Gastrocnemius medialis (tissue), 4 donors: ENCODE measurements at regions not wholly inside any gene's neighbourhood (a gene's known extent, or its start where the extent isn't known, plus 50 kb on each side); places are given as distances from the start of the nearest gene placed in this dataset.

Experiments used
- ATAC-seq, 2 donors: fragments of 150-250 bp; one replicate each; pipeline ENCODE4 v1.9.1; 2016
- DNase-seq, 2 donors: peaks; one replicate each; pipeline ENCODE4 v3.0.0-alpha.2; 2019
- H3K27ac ChIP-seq, 4 donors: fragments of 200-600 bp; sonication (generic); 1 replicate in 1 of 4; 2 replicates in 3 of 4; pipeline ENCODE4 v1.5.1; 2016 to 2018; ENCODE audit warnings: mild to moderate bottlenecking in 2 of 4, moderate library complexity in 1 of 4
- H3K27me3 ChIP-seq, 3 donors: fragments of 200-600 bp; sonication (generic) in 2 of 3; 1 replicate in 1 of 3; 2 replicates in 2 of 3; pipeline versions ENCODE4 v1.5.1 to v1.6.0; 2016 to 2019; ENCODE audit warnings: mild to moderate bottlenecking in 1 of 3, moderate library complexity in 1 of 3
- H3K36me3 ChIP-seq, 2 donors: fragments of 200-600 bp; sonication (generic) in 1 of 2; one replicate each; pipeline ENCODE4 v1.5.1; 2017 to 2018
- H3K4me1 ChIP-seq, 2 donors: fragments of 200-600 bp; sonication (generic) in 1 of 2; one replicate each; pipeline ENCODE4 v1.5.1; 2016 to 2017; ENCODE audit warnings: mild to moderate bottlenecking in 2 of 2
- H3K4me3 ChIP-seq, 4 donors: fragments of 200-600 bp; sonication (generic) in 3 of 4; 1 replicate in 1 of 4; 2 replicates in 3 of 4; pipeline ENCODE4 v1.5.1; 2016 to 2019; ENCODE audit warnings: mild to moderate bottlenecking in 2 of 4
- H3K9me3 ChIP-seq, 3 donors: fragments of 200-600 bp; sonication (generic) in 2 of 3; 1 replicate in 1 of 3; 2 replicates in 2 of 3; pipeline ENCODE4 v1.5.1; 2016 to 2019
- in situ Hi-C, 4 donors: fragments of 200-750 bp; cut with MboI; loops; one replicate each; pipeline versions ENCODE4 v1.15.0 to v1.8.0; 2017; ENCODE audit warnings: low sequenced_read_pairs in 4 of 4
- intact Hi-C: fragments of 100-400 bp; cut with DNase I; formaldehyde crosslinking; loops from one replicate; pipeline ENCODE4 v1.15.1; 2023; ENCODE audit warnings: low total_unique reads
- TF ChIP-seq, protein P1 (sequence below), 5 experiments: fragments of 450-650 bp in 3 of 5; fragments of 200-600 bp in 2 of 5; sonication (generic) in 2 of 5; IDR thresholded peaks in 4 of 5; conservative IDR thresholded peaks in 1 of 5; 1 replicate in 4 of 5; 2 replicates in 1 of 5; pipeline ENCODE4 v1.5.1; 2016 to 2019; ENCODE audit warnings: antibody characterized with exemption in 5 of 5, mild to moderate bottlenecking in 3 of 5, moderate library complexity in 3 of 5

DNA sequence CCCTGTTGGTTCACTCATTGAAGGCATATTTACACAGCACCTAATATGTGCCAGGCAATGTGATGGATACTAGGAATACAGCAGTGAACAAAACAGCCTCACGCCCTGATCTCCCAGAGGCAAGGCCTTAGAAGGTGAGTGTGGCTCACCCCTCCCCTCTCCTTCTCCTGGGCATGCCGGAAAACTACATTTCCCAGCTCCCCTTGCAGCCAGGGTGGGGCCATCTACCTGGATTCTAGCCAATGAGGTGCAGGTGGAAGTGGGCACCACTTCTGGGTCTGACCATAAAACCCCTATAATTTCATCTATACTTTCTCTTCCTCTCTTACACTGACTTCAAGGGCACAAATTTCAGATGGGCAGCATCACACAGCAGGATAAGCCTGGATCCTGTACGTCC is 63.8 kb downstream of the FBXO2 start:
- ATAC-seq (no peak), DNase-seq (no peak)
- Histone ChIP-seq H3K9me3 (no peaks in the 10 kb centered on the region), H3K4me3 (no peak overlapping the region), H3K4me1 (no peaks in the 10 kb centered on the region), H3K27ac (no peak overlapping the region), H3K36me3 (no peaks in the 10 kb centered on the region), H3K27me3 (peaks cover 5 to 16% (median 9%) of the 10 kb centered on the region in 3 donors)
- intact Hi-C loops = no loop called here
- in situ Hi-C loops = no loop called here
- TF ChIP-seq, protein P1, sequence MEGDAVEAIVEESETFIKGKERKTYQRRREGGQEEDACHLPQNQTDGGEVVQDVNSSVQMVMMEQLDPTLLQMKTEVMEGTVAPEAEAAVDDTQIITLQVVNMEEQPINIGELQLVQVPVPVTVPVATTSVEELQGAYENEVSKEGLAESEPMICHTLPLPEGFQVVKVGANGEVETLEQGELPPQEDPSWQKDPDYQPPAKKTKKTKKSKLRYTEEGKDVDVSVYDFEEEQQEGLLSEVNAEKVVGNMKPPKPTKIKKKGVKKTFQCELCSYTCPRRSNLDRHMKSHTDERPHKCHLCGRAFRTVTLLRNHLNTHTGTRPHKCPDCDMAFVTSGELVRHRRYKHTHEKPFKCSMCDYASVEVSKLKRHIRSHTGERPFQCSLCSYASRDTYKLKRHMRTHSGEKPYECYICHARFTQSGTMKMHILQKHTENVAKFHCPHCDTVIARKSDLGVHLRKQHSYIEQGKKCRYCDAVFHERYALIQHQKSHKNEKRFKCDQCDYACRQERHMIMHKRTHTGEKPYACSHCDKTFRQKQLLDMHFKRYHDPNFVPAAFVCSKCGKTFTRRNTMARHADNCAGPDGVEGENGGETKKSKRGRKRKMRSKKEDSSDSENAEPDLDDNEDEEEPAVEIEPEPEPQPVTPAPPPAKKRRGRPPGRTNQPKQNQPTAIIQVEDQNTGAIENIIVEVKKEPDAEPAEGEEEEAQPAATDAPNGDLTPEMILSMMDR (IDR thresholded peaks at IDR 0.05 in 4 of 5, conservative IDR thresholded peaks at IDR 0.05 in 1 of 5) = no peak
